ENCODE measurements at regions not wholly inside any gene's neighbourhood (a gene's known extent, or its start where the extent isn't known, plus 50 kb on each side); places are given as distances from the start of the nearest gene placed in this dataset.

DNA sequence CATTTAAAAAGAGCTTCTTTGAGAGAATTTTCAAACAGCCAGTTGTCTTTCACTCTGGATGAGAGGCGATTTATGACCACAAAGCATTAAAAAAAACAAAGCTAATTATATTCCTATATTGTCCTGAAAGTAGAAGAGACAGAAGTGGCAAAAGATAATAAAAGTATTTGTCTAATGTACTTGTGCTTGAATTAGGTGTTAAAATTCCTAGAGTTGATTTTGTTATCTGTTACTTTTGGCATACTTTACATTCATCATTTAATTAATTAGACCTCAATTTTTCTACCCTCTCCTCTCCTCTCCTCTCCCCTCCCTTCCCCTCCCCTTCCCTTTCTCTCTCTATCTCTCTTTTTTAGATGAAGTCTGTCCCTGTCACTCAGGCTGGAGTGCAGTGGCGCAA, 635.1 kb upstream of the ZNF385D start (continued):
- TF ChIP-seq, protein P1, sequence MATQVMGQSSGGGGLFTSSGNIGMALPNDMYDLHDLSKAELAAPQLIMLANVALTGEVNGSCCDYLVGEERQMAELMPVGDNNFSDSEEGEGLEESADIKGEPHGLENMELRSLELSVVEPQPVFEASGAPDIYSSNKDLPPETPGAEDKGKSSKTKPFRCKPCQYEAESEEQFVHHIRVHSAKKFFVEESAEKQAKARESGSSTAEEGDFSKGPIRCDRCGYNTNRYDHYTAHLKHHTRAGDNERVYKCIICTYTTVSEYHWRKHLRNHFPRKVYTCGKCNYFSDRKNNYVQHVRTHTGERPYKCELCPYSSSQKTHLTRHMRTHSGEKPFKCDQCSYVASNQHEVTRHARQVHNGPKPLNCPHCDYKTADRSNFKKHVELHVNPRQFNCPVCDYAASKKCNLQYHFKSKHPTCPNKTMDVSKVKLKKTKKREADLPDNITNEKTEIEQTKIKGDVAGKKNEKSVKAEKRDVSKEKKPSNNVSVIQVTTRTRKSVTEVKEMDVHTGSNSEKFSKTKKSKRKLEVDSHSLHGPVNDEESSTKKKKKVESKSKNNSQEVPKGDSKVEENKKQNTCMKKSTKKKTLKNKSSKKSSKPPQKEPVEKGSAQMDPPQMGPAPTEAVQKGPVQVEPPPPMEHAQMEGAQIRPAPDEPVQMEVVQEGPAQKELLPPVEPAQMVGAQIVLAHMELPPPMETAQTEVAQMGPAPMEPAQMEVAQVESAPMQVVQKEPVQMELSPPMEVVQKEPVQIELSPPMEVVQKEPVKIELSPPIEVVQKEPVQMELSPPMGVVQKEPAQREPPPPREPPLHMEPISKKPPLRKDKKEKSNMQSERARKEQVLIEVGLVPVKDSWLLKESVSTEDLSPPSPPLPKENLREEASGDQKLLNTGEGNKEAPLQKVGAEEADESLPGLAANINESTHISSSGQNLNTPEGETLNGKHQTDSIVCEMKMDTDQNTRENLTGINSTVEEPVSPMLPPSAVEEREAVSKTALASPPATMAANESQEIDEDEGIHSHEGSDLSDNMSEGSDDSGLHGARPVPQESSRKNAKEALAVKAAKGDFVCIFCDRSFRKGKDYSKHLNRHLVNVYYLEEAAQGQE (IDR thresholded peaks at IDR 0.05), result no peak
- TF ChIP-seq EHMT2 (IDR thresholded peaks at IDR 0.05; ENCODE audit: low read depth) (no peak), TP53 (CRISPR knock-in tag; IDR thresholded peaks at IDR 0.05) (no peak), ZNF302 (CRISPR knock-in tag; IDR thresholded peaks at IDR 0.05) (no peak), CHD2 (IDR thresholded peaks at IDR 0.05; ENCODE audit: low read length, partially characterized antibody) (no peak), PHF8 (IDR thresholded peaks at IDR 0.05; ENCODE audit: borderline replicate concordance, low read depth) (no peak), MAZ (IDR thresholded peaks at IDR 0.05; ENCODE audit: borderline replicate concordance, low read depth, low read length) (no peak)
- TF ChIP-seq, protein P2, sequence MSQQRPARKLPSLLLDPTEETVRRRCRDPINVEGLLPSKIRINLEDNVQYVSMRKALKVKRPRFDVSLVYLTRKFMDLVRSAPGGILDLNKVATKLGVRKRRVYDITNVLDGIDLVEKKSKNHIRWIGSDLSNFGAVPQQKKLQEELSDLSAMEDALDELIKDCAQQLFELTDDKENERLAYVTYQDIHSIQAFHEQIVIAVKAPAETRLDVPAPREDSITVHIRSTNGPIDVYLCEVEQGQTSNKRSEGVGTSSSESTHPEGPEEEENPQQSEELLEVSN (IDR thresholded peaks at IDR 0.05; ENCODE audit: borderline replicate concordance, low read depth), result no peak

DNA sequence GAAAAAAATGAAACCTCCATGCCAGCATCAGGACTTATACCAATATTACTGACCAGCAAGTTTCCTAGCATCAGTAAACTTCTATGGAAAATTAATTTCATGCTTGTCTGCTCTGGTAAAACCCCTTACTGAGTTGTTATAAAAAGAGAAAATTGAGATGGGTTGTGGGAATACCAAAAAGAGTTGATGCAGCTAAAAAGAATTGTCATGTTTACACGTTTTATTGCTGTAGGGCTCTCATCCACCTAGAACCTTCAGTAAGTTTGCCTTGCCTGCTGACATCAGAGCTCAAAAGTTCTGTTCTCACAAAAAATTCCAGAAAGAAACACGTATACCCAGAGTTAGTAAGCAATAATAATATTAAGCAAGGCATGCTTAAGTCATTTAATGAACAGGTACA, 641.3 kb upstream of the ZNF385D start:
- Histone ChIP-seq H3K4me3 (no peak overlapping the region), H3K27ac (no peak overlapping the region), H3K4me1 (no peaks in the 10 kb centered on the region), H3K9me3 (no peaks in the 10 kb centered on the region), H3K4me2 (no peak overlapping the region)
- ATAC-seq (no peak), DNase-seq (ENCODE audit: low read depth in 1 of 2, low spot score in 1 of 2) (no peak), FAIRE-seq (no peak)
- 3% methylated on average over 2 of the region's 2 CpGs for WGBS (ENCODE audit: missing lambda C conversion rate)
- no peak for TF ChIP-seq JUN (IDR thresholded peaks at IDR 0.05)
- TF ChIP-seq RARB (CRISPR knock-in tag; IDR thresholded peaks at IDR 0.05), result no peak
- TF ChIP-seq EHF (CRISPR knock-in tag; IDR thresholded peaks at IDR 0.05), result no peak
- no peak for TF ChIP-seq ZC3H11A (IDR thresholded peaks at IDR 0.05)
- TF ChIP-seq, protein P3, sequence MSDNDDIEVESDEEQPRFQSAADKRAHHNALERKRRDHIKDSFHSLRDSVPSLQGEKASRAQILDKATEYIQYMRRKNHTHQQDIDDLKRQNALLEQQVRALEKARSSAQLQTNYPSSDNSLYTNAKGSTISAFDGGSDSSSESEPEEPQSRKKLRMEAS (IDR thresholded peaks at IDR 0.05), result no peak
- TF ChIP-seq, protein P4, sequence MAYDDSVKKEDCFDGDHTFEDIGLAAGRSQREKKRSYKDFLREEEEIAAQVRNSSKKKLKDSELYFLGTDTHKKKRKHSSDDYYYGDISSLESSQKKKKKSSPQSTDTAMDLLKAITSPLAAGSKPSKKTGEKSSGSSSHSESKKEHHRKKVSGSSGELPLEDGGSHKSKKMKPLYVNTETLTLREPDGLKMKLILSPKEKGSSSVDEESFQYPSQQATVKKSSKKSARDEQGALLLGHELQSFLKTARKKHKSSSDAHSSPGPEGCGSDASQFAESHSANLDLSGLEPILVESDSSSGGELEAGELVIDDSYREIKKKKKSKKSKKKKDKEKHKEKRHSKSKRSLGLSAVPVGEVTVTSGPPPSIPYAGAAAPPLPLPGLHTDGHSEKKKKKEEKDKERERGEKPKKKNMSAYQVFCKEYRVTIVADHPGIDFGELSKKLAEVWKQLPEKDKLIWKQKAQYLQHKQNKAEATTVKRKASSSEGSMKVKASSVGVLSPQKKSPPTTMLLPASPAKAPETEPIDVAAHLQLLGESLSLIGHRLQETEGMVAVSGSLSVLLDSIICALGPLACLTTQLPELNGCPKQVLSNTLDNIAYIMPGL (CRISPR knock-in tag; IDR thresholded peaks at IDR 0.05; ENCODE audit: borderline replicate concordance), result no peak
- TF ChIP-seq RFX5 (IDR thresholded peaks at IDR 0.05), result no peak
- TF ChIP-seq SMC3 (IDR thresholded peaks at IDR 0.05), result no peak
- TF ChIP-seq, protein P5, sequence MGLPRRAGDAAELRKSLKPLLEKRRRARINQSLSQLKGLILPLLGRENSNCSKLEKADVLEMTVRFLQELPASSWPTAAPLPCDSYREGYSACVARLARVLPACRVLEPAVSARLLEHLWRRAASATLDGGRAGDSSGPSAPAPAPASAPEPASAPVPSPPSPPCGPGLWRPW (IDR thresholded peaks at IDR 0.05), result no peak
- no peak for TF ChIP-seq EP300 (IDR thresholded peaks at IDR 0.05)
- no peak for TF ChIP-seq CBX8 (IDR thresholded peaks at IDR 0.05)
- TF ChIP-seq POLR2A (IDR thresholded peaks at IDR 0.05; ENCODE audit: low read length), result no peak
- TF ChIP-seq CHD4 (IDR thresholded peaks at IDR 0.05; ENCODE audit: borderline replicate concordance), result no peak
- ChIA-PET POLR2A (no interaction called here), CTCF (no interaction called here)

DNA sequence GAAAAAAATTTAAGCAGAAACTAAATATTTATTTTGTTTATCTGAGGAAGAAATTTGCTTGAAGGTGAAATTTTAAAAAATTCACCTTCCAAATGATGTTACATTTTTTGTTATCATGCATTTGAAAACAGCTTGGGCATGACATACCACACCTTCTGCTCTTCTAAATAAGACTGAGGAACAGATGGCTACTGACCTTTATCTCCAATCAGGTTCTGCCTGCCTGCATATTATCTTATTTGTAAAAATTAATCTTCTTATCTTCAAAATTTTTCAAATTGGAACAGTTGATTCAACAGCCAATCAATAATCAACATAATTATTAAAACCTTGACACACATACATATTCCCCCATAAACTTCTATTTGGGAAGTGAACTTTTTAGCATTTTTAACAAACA, 641.8 kb upstream of the ZNF385D start:
- POLR2A ChIA-PET, result no interaction called here
- CTCF ChIA-PET, result no interaction called here
- ATAC-seq, result no peak
- no peak for TF ChIP-seq RAD21 (conservative IDR thresholded peaks at IDR 0.05 in 1 of 2, IDR thresholded peaks at IDR 0.05 in 1 of 2)
- TF ChIP-seq KDM5A (IDR thresholded peaks at IDR 0.05), result no peak
- no peak for TF ChIP-seq POLR2A (IDR thresholded peaks at IDR 0.05; ENCODE audit: low read length)
- TF ChIP-seq, protein P6, sequence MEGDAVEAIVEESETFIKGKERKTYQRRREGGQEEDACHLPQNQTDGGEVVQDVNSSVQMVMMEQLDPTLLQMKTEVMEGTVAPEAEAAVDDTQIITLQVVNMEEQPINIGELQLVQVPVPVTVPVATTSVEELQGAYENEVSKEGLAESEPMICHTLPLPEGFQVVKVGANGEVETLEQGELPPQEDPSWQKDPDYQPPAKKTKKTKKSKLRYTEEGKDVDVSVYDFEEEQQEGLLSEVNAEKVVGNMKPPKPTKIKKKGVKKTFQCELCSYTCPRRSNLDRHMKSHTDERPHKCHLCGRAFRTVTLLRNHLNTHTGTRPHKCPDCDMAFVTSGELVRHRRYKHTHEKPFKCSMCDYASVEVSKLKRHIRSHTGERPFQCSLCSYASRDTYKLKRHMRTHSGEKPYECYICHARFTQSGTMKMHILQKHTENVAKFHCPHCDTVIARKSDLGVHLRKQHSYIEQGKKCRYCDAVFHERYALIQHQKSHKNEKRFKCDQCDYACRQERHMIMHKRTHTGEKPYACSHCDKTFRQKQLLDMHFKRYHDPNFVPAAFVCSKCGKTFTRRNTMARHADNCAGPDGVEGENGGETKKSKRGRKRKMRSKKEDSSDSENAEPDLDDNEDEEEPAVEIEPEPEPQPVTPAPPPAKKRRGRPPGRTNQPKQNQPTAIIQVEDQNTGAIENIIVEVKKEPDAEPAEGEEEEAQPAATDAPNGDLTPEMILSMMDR (IDR thresholded peaks at IDR 0.05), result no peak
- no peak for TF ChIP-seq CEBPB (IDR thresholded peaks at IDR 0.05)
- no peak for TF ChIP-seq FOSB (CRISPR knock-in tag; IDR thresholded peaks at IDR 0.05)
- no peak for TF ChIP-seq ZNF302 (CRISPR knock-in tag; IDR thresholded peaks at IDR 0.05)
- TF ChIP-seq, protein P7, sequence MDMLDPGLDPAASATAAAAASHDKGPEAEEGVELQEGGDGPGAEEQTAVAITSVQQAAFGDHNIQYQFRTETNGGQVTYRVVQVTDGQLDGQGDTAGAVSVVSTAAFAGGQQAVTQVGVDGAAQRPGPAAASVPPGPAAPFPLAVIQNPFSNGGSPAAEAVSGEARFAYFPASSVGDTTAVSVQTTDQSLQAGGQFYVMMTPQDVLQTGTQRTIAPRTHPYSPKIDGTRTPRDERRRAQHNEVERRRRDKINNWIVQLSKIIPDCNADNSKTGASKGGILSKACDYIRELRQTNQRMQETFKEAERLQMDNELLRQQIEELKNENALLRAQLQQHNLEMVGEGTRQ (IDR thresholded peaks at IDR 0.05), result no peak
- TF ChIP-seq, protein P5 (IDR thresholded peaks at IDR 0.05), result no peak
- no peak for TF ChIP-seq GATA3 (IDR thresholded peaks at IDR 0.05; ENCODE audit: borderline replicate concordance)

More for the DNA sequence above, 641.8 kb upstream of the ZNF385D start:
- no peak overlapping the region for H3K27ac ChIP-seq
- no peak overlapping the region for H3K4me2 ChIP-seq
- DNase-seq (ENCODE audit: low read depth in 1 of 2, low spot score in 1 of 2), result no peak
- no peaks in the 10 kb centered on the region for H3K4me1 ChIP-seq
- no peaks in the 10 kb centered on the region for H3K9me3 ChIP-seq
- no peak overlapping the region for H3K4me3 ChIP-seq
- no peak for FAIRE-seq
